Mucosa of rectum (tissue), 2 donors: ENCODE measurements at regions not wholly inside any gene's neighbourhood (a gene's known extent, or its start where the extent isn't known, plus 50 kb on each side); places are given as distances from the start of the nearest gene placed in this dataset.

Source experiments
- H3K27ac ChIP-seq, 2 donors: one replicate each; pipeline ENCODE4 v1.7.0; 2013; ENCODE audit warnings: inconsistent platforms in 2 of 2, low read depth in 2 of 2, low read length in 2 of 2
- H3K27me3 ChIP-seq, 2 donors: one replicate each; pipeline ENCODE4 v1.7.0; 2013; ENCODE audit warnings: low read length in 2 of 2; ENCODE audit not compliant: control insufficient read depth in 2 of 2, insufficient read depth in 2 of 2
- H3K36me3 ChIP-seq, 2 donors: one replicate each; pipeline ENCODE4 v1.7.0; 2013; ENCODE audit warnings: low read length in 2 of 2; ENCODE audit not compliant: control insufficient read depth in 2 of 2, insufficient read depth in 2 of 2
- H3K4me1 ChIP-seq, 2 donors: one replicate each; pipeline ENCODE4 v1.7.0; 2013; ENCODE audit warnings: low read length in 2 of 2, mild to moderate bottlenecking in 1 of 2; ENCODE audit not compliant: control insufficient read depth in 2 of 2, insufficient read depth in 2 of 2
- H3K4me3 ChIP-seq, 2 donors: one replicate each; pipeline ENCODE4 v1.7.0; 2013; ENCODE audit warnings: low read length in 2 of 2
- H3K9ac ChIP-seq, 2 donors: one replicate each; pipeline ENCODE4 v1.7.0; 2013; ENCODE audit warnings: low read length in 2 of 2, low read depth in 1 of 2, mild to moderate bottlenecking in 1 of 2
- H3K9me3 ChIP-seq, 2 donors: one replicate each; pipeline ENCODE4 v1.7.0; 2013; ENCODE audit warnings: low read length in 2 of 2; ENCODE audit not compliant: control insufficient read depth in 2 of 2
- donor health status: healthy.
- donor health status: Normal muscosa, but diverticular disease.

DNA sequence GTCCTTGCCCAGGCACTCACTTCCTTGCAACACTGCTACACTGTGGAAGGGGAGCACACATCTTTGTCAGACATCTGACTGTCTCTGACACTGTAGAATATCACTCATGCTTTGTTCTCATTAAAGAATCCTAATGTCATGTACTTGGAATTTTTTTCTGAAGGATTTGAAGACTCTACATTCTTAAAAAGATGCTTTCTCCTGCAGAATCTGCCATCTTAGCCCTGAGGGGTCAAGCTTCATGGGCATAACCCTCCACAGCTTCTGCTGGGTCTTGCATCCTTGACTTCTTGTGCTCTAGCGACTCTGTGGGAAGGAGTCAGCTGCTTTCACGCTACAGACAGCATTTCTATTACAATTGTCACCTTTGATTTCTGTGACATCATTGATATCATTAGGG lies 417.2 kb downstream of the QKI start:
- no peaks in the 10 kb centered on the region for H3K4me1 ChIP-seq
- H3K27ac ChIP-seq, result no peak overlapping the region
- no peaks in the 10 kb centered on the region for H3K36me3 ChIP-seq
- H3K9me3 ChIP-seq, result no peaks in the 10 kb centered on the region
- no peaks in the 10 kb centered on the region for H3K27me3 ChIP-seq
- no peak overlapping the region for H3K9ac ChIP-seq
- no peak overlapping the region for H3K4me3 ChIP-seq

DNA sequence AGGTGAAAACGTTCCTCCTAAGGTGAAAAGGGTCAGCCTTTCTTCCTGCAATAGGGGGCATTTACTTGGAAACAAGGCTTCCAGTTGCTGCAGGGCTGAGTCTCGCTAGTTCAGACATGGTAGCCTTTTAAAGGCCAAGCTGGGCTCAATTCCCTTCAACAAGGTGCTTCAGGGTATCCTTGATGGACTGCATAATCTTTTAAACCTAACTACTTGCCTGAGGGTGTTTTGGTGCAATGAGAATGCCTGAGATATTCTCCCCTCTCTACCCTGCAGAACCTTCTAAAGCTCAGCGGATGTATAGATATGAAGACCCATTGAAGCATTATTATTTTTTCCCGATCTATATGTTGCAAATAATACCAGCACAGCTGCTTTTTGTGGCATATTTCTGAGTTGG lies 416.1 kb downstream of the QKI start:
- Histone ChIP-seq H3K27ac (no peak overlapping the region), H3K9me3 (no peaks in the 10 kb centered on the region), H3K4me1 (no peaks in the 10 kb centered on the region), H3K4me3 (no peak overlapping the region), H3K9ac (no peak overlapping the region), H3K27me3 (no peaks in the 10 kb centered on the region), H3K36me3 (no peaks in the 10 kb centered on the region)

DNA sequence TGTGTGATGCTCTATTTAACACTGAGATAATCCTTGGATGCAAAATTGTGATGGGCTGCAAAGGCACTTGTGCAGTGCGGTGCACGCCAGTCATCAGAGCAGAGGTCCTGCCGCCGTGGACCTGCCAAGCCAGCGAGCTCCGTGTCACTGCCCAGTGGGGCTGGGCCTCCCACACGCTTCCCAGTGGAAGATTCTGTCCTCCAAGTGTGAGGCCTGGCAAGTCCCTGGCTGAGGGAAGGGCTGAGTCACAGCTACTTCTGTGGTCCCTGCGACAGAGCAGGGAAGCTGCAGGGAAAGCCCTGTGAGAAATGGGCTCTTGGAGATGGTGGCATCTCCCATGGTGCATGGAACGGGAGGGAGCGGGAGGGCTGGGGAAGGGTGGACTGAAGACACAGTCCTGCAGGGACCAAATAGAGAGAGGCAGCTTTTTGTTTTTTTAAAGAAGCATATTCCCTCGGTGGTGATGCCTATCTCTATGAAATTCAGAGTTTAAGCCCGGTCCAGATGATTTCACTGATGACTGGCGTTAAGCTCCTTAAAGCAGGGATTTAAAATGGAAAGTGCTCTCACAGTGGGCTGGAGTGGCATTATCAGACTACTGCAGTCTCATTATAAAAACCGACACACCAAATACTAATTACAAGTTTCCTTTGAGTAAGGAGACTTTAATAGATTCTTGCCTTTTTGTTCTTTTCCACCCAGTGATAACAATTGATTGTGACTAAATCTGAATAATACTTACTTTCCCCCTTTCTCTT lies 413.7 kb downstream of the QKI start:
- no peak overlapping the region for H3K9ac ChIP-seq
- no peaks in the 10 kb centered on the region for H3K4me1 ChIP-seq
- no peak overlapping the region for H3K4me3 ChIP-seq
- H3K36me3 ChIP-seq, result no peaks in the 10 kb centered on the region
- no peaks in the 10 kb centered on the region for H3K27me3 ChIP-seq
- H3K27ac ChIP-seq, result no peak overlapping the region
- no peaks in the 10 kb centered on the region for H3K9me3 ChIP-seq

DNA sequence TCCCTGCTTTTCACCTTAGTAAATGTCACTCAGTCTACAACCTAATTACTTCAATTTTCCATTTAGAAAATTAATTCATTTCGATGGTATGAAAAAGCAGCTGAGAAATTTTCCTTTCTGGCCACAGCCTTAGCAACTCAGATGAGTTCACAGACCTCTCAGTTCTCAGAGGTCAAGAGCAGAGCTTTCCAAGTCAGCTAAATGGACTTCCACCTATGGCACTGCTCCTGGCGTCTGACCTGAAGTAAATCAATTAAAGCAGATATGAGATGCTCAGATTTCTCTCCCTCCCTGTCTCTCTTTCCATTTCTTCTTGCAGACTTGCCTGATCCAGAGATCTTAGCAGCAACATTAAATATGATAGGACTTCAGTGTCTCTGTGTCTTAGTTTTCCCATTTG lies 412.6 kb downstream of the QKI start:
- no peaks in the 10 kb centered on the region for H3K27me3 ChIP-seq
- H3K4me3 ChIP-seq, result no peak overlapping the region
- H3K27ac ChIP-seq, result no peak overlapping the region
- H3K4me1 ChIP-seq, result no peaks in the 10 kb centered on the region
- no peak overlapping the region for H3K9ac ChIP-seq
- no peaks in the 10 kb centered on the region for H3K36me3 ChIP-seq
- H3K9me3 ChIP-seq, result no peaks in the 10 kb centered on the region

DNA sequence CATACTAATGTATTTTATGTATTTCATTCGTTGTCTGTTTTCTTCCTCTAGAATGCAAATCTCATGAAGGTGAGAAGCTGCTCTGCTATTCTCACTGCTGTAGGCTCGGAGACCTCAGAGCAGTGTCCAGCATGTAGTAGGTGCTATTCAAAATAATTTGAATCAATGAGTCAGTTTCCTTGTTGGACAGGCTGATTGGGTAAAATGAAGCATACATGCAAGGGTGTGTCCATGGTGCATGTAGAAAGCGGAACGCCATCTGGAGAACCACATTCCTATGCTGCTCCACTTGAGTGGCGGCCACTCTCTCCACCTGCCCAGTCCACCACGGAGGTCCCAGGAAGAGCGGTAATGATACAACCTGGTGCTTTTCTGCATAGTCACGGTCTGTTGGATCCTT lies 412.1 kb downstream of the QKI start:
- no peak overlapping the region for H3K27ac ChIP-seq
- H3K9ac ChIP-seq, result no peak overlapping the region
- no peak overlapping the region for H3K4me3 ChIP-seq
- no peaks in the 10 kb centered on the region for H3K36me3 ChIP-seq
- H3K27me3 ChIP-seq, result no peaks in the 10 kb centered on the region
- H3K9me3 ChIP-seq, result no peaks in the 10 kb centered on the region
- no peaks in the 10 kb centered on the region for H3K4me1 ChIP-seq

DNA sequence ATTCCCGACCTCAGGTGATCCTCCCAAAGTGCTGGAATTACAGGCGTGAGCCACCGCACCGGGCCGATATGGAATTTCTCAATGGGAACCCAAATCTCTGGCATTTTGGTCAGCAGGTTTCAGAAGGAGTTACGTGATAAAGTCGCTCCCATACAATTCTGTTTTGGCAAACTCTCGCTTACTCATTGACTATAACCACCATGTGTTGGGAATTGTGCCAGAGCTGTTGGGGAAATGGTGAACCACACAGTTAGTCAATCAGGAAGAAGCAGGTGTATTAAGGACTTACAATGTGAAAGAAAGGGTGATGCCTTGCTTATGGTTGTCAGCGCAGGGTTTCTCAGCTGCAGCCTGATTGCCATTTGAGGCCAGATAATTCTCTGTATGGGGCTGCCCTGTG lies 410.5 kb downstream of the QKI start:
- Histone ChIP-seq H3K27me3 (no peaks in the 10 kb centered on the region), H3K9me3 (no peaks in the 10 kb centered on the region), H3K9ac (no peak overlapping the region), H3K4me3 (no peak overlapping the region), H3K27ac (no peak overlapping the region), H3K4me1 (no peaks in the 10 kb centered on the region), H3K36me3 (no peaks in the 10 kb centered on the region)

DNA sequence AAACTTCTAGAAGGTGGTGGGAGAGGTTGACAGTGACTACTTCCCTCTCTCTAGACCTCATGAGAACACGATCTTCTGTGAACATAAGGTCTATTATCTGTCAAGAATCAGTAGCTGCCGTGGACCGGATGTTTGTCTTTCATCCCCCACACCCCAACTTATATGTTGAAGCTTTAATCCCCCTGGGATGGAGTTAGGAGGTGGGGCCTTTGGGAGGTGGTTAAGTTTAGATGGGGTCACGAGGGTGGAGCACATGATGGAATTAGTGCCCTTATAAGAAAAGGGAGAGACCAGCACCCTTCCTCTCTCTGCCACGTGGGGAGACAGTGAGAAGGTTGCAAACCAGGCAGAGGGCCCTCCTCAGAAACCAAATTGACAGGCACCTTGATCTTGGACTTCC lies 409.1 kb downstream of the QKI start:
- Histone ChIP-seq H3K27me3 (no peaks in the 10 kb centered on the region), H3K27ac (no peak overlapping the region), H3K4me1 (no peaks in the 10 kb centered on the region), H3K9me3 (no peaks in the 10 kb centered on the region), H3K9ac (no peak overlapping the region), H3K36me3 (no peaks in the 10 kb centered on the region), H3K4me3 (no peak overlapping the region)

DNA sequence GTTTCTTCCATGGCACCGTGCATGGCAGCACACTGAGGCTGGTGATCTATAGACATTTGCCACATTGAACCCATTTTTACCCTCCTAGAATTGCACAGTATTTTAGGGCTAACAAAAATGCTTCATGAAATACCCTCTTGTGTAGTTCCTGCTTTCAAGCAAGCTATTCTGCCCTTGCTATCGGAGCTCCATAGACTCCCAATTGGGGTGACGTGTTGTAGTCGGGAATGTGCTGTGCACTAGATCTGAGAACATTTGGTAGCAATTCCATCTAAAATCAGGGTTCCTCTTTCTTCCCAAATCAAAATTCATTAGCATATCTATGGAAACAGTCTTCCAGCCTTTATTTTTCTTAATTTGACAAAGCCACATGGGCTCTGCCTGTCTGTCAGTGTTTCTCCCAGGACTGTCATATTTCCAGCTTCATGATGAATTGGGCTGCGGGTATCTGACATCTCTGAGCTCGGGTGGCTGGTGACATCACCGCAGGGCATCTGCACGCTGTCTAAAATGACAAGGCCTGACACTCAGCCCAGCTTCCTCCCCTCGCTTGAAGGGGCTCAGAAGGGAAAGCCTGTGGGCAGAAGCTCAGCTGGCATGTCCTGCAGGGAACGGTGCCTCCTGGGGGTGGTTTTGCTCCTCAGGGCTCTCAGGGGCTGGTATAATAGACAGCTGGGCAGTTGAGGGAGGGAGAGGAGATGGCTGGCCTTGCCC lies 406.4 kb downstream of the QKI start:
- Histone ChIP-seq H3K4me3 (no peak overlapping the region), H3K9me3 (no peaks in the 10 kb centered on the region), H3K9ac (no peak overlapping the region), H3K27ac (no peak overlapping the region), H3K36me3 (no peaks in the 10 kb centered on the region), H3K4me1 (no peaks in the 10 kb centered on the region), H3K27me3 (no peaks in the 10 kb centered on the region)

DNA sequence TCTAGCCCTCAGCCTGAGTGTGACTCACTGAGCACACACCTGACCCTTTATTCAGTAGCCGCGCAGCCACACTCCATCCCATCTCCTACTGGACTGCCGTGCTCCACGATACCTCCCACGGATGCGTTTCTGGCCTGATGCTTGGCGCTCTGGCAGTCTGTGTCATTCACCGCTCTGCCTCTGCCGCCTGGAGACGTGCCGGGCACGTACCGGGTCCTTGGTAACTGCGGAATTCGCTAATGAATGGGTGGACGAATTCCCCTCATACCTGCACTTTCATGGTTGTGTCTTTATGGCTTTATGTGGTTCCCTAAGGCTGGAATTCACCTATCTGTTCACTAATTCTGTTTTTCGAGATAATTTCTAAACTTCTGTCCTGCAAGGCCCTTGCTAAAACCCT lies 405.7 kb downstream of the QKI start:
- no peak overlapping the region for H3K4me3 ChIP-seq
- no peak overlapping the region for H3K9ac ChIP-seq
- H3K27me3 ChIP-seq, result no peaks in the 10 kb centered on the region
- no peaks in the 10 kb centered on the region for H3K4me1 ChIP-seq
- H3K27ac ChIP-seq, result no peak overlapping the region
- no peaks in the 10 kb centered on the region for H3K36me3 ChIP-seq
- H3K9me3 ChIP-seq, result no peaks in the 10 kb centered on the region

DNA sequence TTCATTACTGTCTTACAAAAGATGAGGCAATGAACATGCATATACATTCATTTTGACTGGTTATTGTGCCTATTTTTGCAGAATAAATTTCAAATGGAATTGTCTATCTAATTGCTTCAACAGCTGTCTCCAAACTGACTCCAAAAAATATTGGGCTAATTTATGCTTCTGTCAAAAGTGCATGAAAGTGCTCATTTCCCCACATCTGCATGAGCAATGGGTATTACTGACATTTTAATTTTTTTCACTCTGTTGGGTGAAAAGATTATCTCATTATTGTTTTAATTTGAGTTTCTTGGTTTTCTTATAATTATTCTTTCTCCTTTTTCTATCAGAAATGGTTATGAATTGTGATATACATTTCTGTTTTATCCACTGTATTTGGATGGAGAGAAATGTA lies 404.2 kb downstream of the QKI start:
- Histone ChIP-seq H3K9ac (no peak overlapping the region), H3K9me3 (no peaks in the 10 kb centered on the region), H3K4me1 (no peaks in the 10 kb centered on the region), H3K27ac (no peak overlapping the region), H3K4me3 (no peak overlapping the region), H3K36me3 (no peaks in the 10 kb centered on the region), H3K27me3 (no peaks in the 10 kb centered on the region)
